Mesendoderm (in vitro differentiated cells): ENCODE measurements at regions not wholly inside any gene's neighbourhood (a gene's known extent, or its start where the extent isn't known, plus 50 kb on each side); places are given as distances from the start of the nearest gene placed in this dataset.
"Not testable (repeated sequence)": the region's sequence is repeated elsewhere in the genome, so short reads cannot be mapped to it uniquely, and the experiment has no call there.

Source experiments
- DNase-seq: peaks from one replicate; pipeline ENCODE4 v3.0.0; 2013
- H2AK5ac ChIP-seq: 2 replicates; pipeline ENCODE4 v1.6.1; 2013; ENCODE audit warnings: low read length, inconsistent platforms
- H2BK120ac ChIP-seq: 2 replicates; pipeline ENCODE4 v1.6.1; 2013; ENCODE audit warnings: low read depth, mild to moderate bottlenecking, low read length, moderate library complexity, mixed read lengths
- H2BK15ac ChIP-seq: replicated peaks from 2 replicates; pipeline ENCODE4 v1.6.1; 2013; ENCODE audit warnings: low read depth, mild to moderate bottlenecking, moderate library complexity
- H2BK5ac ChIP-seq: 2 replicates; pipeline ENCODE4 v1.6.1; 2013; ENCODE audit warnings: low read length, inconsistent platforms
- H3K18ac ChIP-seq: 2 replicates; pipeline ENCODE4 v1.6.1; 2013; ENCODE audit warnings: mild to moderate bottlenecking, low read length, mixed read lengths
- H3K23ac ChIP-seq: one replicate; pipeline ENCODE4 v1.6.1; 2013; ENCODE audit warnings: low read length
- H3K27ac ChIP-seq: 2 replicates; pipeline ENCODE4 v1.5.1; 2013; ENCODE audit warnings: low read depth, mild to moderate bottlenecking, inconsistent platforms, low read length, moderate library complexity
- H3K27me3 ChIP-seq: 2 replicates; pipeline ENCODE4 v1.6.1; 2013; ENCODE audit warnings: low read length, control low read depth, mild to moderate bottlenecking, inconsistent platforms; ENCODE audit not compliant: insufficient read depth, poor library complexity
- H3K36me3 ChIP-seq: 2 replicates; pipeline ENCODE4 v1.6.1; 2013; ENCODE audit warnings: low read length, inconsistent platforms; ENCODE audit not compliant: control insufficient read depth, insufficient read depth
- H3K4ac ChIP-seq: one replicate; pipeline ENCODE4 v1.6.1; 2013; ENCODE audit warnings: low read depth, mild to moderate bottlenecking, low read length, moderate library complexity
- H3K4me1 ChIP-seq: 2 replicates; pipeline ENCODE4 v1.6.1; 2013; ENCODE audit warnings: low read depth, low read length, inconsistent platforms; ENCODE audit not compliant: control insufficient read depth
- H3K4me2 ChIP-seq: 2 replicates; pipeline ENCODE4 v1.6.1; 2013; ENCODE audit warnings: low read length
- H3K4me3 ChIP-seq: 2 replicates; pipeline ENCODE4 v1.5.1; 2013; ENCODE audit warnings: mild to moderate bottlenecking, low read length
- H3K56ac ChIP-seq: one replicate; pipeline ENCODE4 v1.6.1; 2013; ENCODE audit warnings: low read length
- H3K79me1 ChIP-seq: 2 replicates; pipeline ENCODE4 v1.6.1; 2013; ENCODE audit warnings: low read length, inconsistent platforms
- H3K79me2 ChIP-seq: 2 replicates; pipeline ENCODE4 v1.6.1; 2013; ENCODE audit warnings: mild to moderate bottlenecking, low read length; ENCODE audit not compliant: control insufficient read depth, insufficient read depth
- H3K9ac ChIP-seq: 2 replicates; pipeline ENCODE4 v1.6.1; 2013; ENCODE audit warnings: low read length, inconsistent platforms
- H4K5ac ChIP-seq: one replicate; pipeline ENCODE4 v1.6.1; 2013; ENCODE audit warnings: low read length
- H4K8ac ChIP-seq: one replicate; pipeline ENCODE4 v1.6.1; 2013; ENCODE audit warnings: low read depth, mild to moderate bottlenecking, control low read depth, low read length, moderate library complexity
- WGBS: extraction: QIAGEN DNeasy Blood & Tissue Kit; methylation state at CpG from one replicate; pipeline ENCODE4 v1.1.7; 2013; ENCODE audit warnings: low lambda C conversion rate, missing lambda C conversion rate; ENCODE audit not compliant: insufficient coverage; ENCODE audit errors: extremely low coverage; 5-methylcytosine and 5-hydroxymethylcytosine counted together

DNA sequence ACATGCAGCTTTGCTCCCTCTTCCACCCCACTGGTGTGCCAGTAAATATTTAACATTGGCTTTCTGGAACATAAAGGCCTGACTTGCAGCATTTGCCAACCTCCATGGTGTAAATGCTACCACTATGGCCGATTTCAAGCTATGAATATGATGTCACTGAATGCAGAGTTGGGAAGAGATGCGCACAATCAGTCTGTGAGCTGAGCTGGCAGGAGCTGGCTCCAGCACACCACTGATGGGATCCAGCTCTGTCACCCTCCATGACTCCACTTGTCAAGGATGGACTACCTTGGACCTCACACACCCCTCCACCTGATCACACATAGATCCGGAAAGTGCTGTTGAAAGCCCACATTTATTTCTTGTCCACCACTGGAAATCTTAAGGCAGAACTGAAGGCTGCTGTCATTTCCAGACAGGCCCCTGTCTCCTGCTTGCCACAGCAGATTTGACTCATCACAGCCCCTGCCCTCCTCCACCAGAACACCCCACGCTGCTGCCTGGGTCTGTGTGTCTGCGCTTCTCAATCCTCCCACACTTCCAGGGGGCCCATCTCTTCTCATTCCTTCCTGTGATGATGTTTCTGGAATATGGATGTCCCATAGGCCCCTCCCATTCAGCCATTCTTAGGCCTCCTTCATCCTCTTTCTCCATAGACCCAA is 82.2 kb upstream of the BCAR3 start:
- no peaks in the 10 kb centered on the region for H3K36me3 ChIP-seq
- H3K23ac ChIP-seq = no peak overlapping the region
- no peak overlapping the region for H4K5ac ChIP-seq
- no peak overlapping the region for H3K4ac ChIP-seq
- DNase-seq = no peak
- no peak overlapping the region for H3K18ac ChIP-seq
- no peak overlapping the region for H2BK120ac ChIP-seq
- H3K9ac ChIP-seq = no peak overlapping the region
- no peaks in the 10 kb centered on the region for H3K79me1 ChIP-seq
- peaks cover 16% of the 10 kb centered on the region for H3K4me1 ChIP-seq
- H3K4me3 ChIP-seq = no peak overlapping the region
- H3K27me3 ChIP-seq = no peaks in the 10 kb centered on the region
- H2AK5ac ChIP-seq = no peak overlapping the region
- whole genome bisulfite sequencing = no CpG with 5 or more reads among the region's 5 CpGs
- no peak overlapping the region for H4K8ac ChIP-seq
- H3K27ac ChIP-seq = no peak overlapping the region
- no peak overlapping the region for H2BK5ac ChIP-seq
- H3K56ac ChIP-seq = no peak overlapping the region
- H2BK15ac ChIP-seq = no peak overlapping the region
- H3K79me2 ChIP-seq = no peaks in the 10 kb centered on the region
- H3K4me2 ChIP-seq = no peak overlapping the region

- DNase-seq = no peak
- no peaks in the 10 kb centered on the region for H3K79me1 ChIP-seq
- no peak overlapping the region for H2BK5ac ChIP-seq
- no peaks in the 10 kb centered on the region for H3K27me3 ChIP-seq
- H3K56ac ChIP-seq = no peak overlapping the region
- H3K4ac ChIP-seq = no peak overlapping the region
- no peak overlapping the region for H3K9ac ChIP-seq
- no peaks in the 10 kb centered on the region for H3K79me2 ChIP-seq
- no peaks in the 10 kb centered on the region for H3K36me3 ChIP-seq
- no peaks in the 10 kb centered on the region for H3K4me1 ChIP-seq
- no peak overlapping the region for H3K18ac ChIP-seq
- H4K5ac ChIP-seq = no peak overlapping the region
- no peak overlapping the region for H2BK15ac ChIP-seq
- H2AK5ac ChIP-seq = peak overlapping the region; percentile 33
- H3K27ac ChIP-seq = no peak overlapping the region
- WGBS = no CpG with 5 or more reads among the region's 7 CpGs
- no peak overlapping the region for H4K8ac ChIP-seq
- H3K4me3 ChIP-seq = no peak overlapping the region
- no peak overlapping the region for H3K4me2 ChIP-seq
- H3K23ac ChIP-seq = no peak overlapping the region
- H2BK120ac ChIP-seq = no peak overlapping the region
Measured at GRCh38 chr1:93758842-93759515, 77.3 kb upstream of the BCAR3 start.

GRCh38 chr1:93757256-93758036 is 75.8 kb upstream of the BCAR3 start:
- Histone ChIP-seq H4K8ac (no peak overlapping the region), H2AK5ac (no peak overlapping the region), H2BK120ac (no peak overlapping the region), H3K9ac (no peak overlapping the region), H3K36me3 (no peaks in the 10 kb centered on the region), H3K18ac (no peak overlapping the region), H2BK5ac (no peak overlapping the region), H3K56ac (no peak overlapping the region), H3K4ac (no peak overlapping the region), H3K27me3 (no peaks in the 10 kb centered on the region), H3K4me2 (no peak overlapping the region), H3K27ac (no peak overlapping the region), H3K4me1 (no peaks in the 10 kb centered on the region), H3K79me2 (no peaks in the 10 kb centered on the region), H3K4me3 (no peak overlapping the region), H3K79me1 (no peaks in the 10 kb centered on the region), H4K5ac (no peak overlapping the region), H3K23ac (no peak overlapping the region), H2BK15ac (no peak overlapping the region)
- no CpG with 5 or more reads among the region's 8 CpGs for WGBS
- DNase-seq = no peak

GRCh38 chr1:93756657-93757056 is 75.0 kb upstream of the BCAR3 start:
- Histone ChIP-seq H3K79me2 (no peaks in the 10 kb centered on the region), H3K4me1 (no peaks in the 10 kb centered on the region), H3K23ac (no peak overlapping the region), H2BK15ac (no peak overlapping the region), H3K4me2 (no peak overlapping the region), H3K56ac (no peak overlapping the region), H2BK120ac (no peak overlapping the region), H3K9ac (no peak overlapping the region), H3K18ac (no peak overlapping the region), H3K27ac (no peak overlapping the region), H2BK5ac (no peak overlapping the region), H3K27me3 (no peaks in the 10 kb centered on the region), H3K79me1 (no peaks in the 10 kb centered on the region), H3K4ac (no peak overlapping the region), H3K36me3 (no peaks in the 10 kb centered on the region), H4K8ac (no peak overlapping the region), H3K4me3 (no peak overlapping the region), H2AK5ac (no peak overlapping the region), H4K5ac (no peak overlapping the region)
- DNase-seq = no peak

DNA sequence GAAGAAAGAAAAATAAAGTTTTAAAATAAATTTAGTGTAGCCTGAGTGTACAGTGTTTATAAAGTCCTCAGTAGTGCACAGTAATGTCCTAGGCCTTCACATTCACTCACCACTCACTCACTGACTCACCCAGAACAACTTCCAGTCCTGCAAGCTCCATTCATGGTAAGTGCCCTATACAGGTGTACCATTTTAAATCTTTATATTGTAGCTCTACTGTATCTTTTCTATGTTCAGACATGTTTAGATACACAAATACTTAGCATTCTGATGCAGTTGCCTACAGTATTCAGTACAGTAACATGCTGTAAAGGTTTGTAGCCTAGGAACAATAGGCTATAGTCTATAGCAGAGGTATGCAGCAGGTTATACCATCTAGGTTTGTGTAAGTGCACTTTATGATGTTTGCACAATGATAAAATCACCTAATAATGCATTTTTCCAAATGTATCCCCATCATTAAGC is 73.6 kb upstream of the BCAR3 start:
- not testable (repeated sequence) for H3K27ac ChIP-seq, H2BK120ac ChIP-seq, H3K36me3 ChIP-seq, H3K18ac ChIP-seq, H3K79me1 ChIP-seq, H3K79me2 ChIP-seq, H3K4ac ChIP-seq, H3K23ac ChIP-seq, H3K27me3 ChIP-seq, H2BK15ac ChIP-seq, H3K56ac ChIP-seq, H4K8ac ChIP-seq, H3K4me3 ChIP-seq, DNase-seq, H4K5ac ChIP-seq, H3K9ac ChIP-seq, H2BK5ac ChIP-seq, H3K4me1 ChIP-seq, H3K4me2 ChIP-seq, H2AK5ac ChIP-seq
